ENCODE measurements at regions not wholly inside any gene's neighbourhood (a gene's known extent, or its start where the extent isn't known, plus 50 kb on each side); places are given as distances from the start of the nearest gene placed in this dataset.
A peak's percentile ranks its signal among the peaks of the same experiment; 100 is the strongest.

DNA sequence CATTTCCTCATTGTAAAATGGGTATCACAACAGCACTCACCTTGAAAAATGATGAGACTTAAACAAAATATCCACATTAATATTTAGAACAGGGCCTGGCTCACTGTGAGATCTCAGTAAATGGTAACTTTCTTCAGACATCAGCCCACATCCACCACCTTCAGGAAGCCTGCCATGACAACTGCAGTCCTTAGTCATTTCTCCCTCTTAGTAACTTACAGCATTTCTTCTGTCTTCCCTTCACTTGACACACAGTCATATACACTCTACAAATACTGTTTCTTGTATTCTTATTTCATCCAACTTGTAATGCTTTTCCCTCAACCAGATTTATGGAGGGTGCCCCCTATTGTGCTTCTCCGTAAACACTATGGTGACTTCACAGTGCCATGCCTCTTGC, 263.0 kb downstream of the ZNF516 start:
- Histone ChIP-seq H3K4me3 (ENCODE audit: low read length) (no peak overlapping the region), H3K36me3 (ENCODE audit: control insufficient read depth, insufficient read depth, low read length) (no peaks in the 10 kb centered on the region), H3K27ac (ENCODE audit: low read depth, low read length) (no peak overlapping the region), H3K9ac (ENCODE audit: extremely low read depth, low read length, poor library complexity, severe bottlenecking) (no peak overlapping the region), H3K9me3 (ENCODE audit: control insufficient read depth, low read length) (no peaks in the 10 kb centered on the region), H3K4me1 (ENCODE audit: control insufficient read depth, insufficient read depth, low read length) (no peaks in the 10 kb centered on the region), H3K27me3 (ENCODE audit: control insufficient read depth, insufficient read depth, low read length, poor library complexity, severe bottlenecking) (no peaks in the 10 kb centered on the region)
- H3K27me3 Mint-ChIP-seq (ENCODE audit: insufficient read depth), result no peaks in the 10 kb centered on the region
- TF ChIP-seq, protein P1, sequence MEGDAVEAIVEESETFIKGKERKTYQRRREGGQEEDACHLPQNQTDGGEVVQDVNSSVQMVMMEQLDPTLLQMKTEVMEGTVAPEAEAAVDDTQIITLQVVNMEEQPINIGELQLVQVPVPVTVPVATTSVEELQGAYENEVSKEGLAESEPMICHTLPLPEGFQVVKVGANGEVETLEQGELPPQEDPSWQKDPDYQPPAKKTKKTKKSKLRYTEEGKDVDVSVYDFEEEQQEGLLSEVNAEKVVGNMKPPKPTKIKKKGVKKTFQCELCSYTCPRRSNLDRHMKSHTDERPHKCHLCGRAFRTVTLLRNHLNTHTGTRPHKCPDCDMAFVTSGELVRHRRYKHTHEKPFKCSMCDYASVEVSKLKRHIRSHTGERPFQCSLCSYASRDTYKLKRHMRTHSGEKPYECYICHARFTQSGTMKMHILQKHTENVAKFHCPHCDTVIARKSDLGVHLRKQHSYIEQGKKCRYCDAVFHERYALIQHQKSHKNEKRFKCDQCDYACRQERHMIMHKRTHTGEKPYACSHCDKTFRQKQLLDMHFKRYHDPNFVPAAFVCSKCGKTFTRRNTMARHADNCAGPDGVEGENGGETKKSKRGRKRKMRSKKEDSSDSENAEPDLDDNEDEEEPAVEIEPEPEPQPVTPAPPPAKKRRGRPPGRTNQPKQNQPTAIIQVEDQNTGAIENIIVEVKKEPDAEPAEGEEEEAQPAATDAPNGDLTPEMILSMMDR (conservative IDR thresholded peaks at IDR 0.05), result no peak
- 92 to 95% methylated on average over 1 of the region's 1 CpG for WGBS, 2 experiments (ENCODE audit: insufficient coverage in 1 of 2, insufficient read length in 1 of 2)
- no peaks in the 10 kb centered on the region for H3K36me3 Mint-ChIP-seq (ENCODE audit: low read depth)
- DNase-seq, result no peak
- no peak overlapping the region for H3K27ac Mint-ChIP-seq
- no peak overlapping the region for H3K4me3 Mint-ChIP-seq
- peaks cover 4% of the 10 kb centered on the region for H3K4me1 Mint-ChIP-seq
- H3K9me3 Mint-ChIP-seq, result no peaks in the 10 kb centered on the region

DNA sequence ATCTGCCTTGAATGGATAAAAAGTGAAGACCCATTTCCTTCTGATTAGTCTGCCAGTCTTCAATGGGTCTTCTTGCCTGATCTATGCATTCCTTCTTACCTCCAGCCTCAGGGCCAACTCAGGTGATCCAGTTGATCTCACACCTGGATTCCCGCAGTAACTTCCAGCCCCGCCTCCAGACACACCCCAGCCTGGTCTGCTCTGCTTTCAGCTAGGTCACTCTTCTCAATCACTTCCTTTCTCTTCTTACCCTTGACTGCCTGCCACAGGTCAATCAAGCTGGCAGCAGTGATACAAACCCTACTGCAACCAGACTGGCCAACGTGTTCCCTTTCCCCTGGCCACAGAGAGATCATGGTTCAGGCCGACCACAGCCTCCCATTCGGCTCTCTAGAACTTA, 263.6 kb downstream of the ZNF516 start:
- Histone ChIP-seq H3K27ac (ENCODE audit: low read depth, low read length) (no peak overlapping the region), H3K36me3 (ENCODE audit: control insufficient read depth, insufficient read depth, low read length) (no peaks in the 10 kb centered on the region), H3K9me3 (ENCODE audit: control insufficient read depth, low read length) (no peaks in the 10 kb centered on the region), H3K27me3 (ENCODE audit: control insufficient read depth, insufficient read depth, low read length, poor library complexity, severe bottlenecking) (no peaks in the 10 kb centered on the region), H3K9ac (ENCODE audit: extremely low read depth, low read length, poor library complexity, severe bottlenecking) (no peak overlapping the region), H3K4me1 (ENCODE audit: control insufficient read depth, insufficient read depth, low read length) (no peaks in the 10 kb centered on the region), H3K4me3 (ENCODE audit: low read length) (no peak overlapping the region)
- WGBS, 2 experiments (ENCODE audit: insufficient coverage in 1 of 2, insufficient read length in 1 of 2), result 84 to 95% methylated on average over 3 to 5 of the region's 5 CpGs
- Mint-ChIP-seq H3K36me3 (ENCODE audit: low read depth) (no peaks in the 10 kb centered on the region), H3K27me3 (ENCODE audit: insufficient read depth) (no peaks in the 10 kb centered on the region), H3K9me3 (no peaks in the 10 kb centered on the region), H3K4me3 (no peak overlapping the region), H3K4me1 (peaks cover 4% of the 10 kb centered on the region), H3K27ac (no peak overlapping the region)
- TF ChIP-seq, protein P1 (conservative IDR thresholded peaks at IDR 0.05), result no peak
- DNase-seq, result peak; percentile 56

DNA sequence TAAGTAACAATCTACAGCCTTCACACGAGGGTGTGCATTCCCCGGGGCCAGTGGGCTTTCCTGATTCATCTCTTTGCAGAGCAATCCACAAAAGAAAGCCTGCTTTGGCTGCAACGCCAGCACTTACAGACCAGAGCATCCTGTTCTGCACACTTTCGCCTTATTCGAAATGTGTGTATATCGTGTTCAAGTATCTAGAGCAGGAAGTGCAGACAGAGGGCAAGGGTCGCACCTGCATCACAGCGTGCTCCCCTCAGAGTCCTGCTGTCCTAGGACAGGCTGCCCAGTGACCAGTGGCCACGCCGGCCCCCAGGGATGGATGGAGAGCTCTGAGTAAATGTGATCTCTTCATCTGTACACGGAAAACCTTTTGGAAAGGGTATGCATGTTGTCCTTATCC, 264.3 kb downstream of the ZNF516 start:
- H3K36me3 ChIP-seq (ENCODE audit: control insufficient read depth, insufficient read depth, low read length), result no peaks in the 10 kb centered on the region
- no peak overlapping the region for H3K4me3 ChIP-seq (ENCODE audit: low read length)
- DNase-seq, result no peak
- TF ChIP-seq, protein P1 (conservative IDR thresholded peaks at IDR 0.05), result no peak
- Mint-ChIP-seq H3K4me3 (no peak overlapping the region), H3K27ac (no peak overlapping the region), H3K36me3 (ENCODE audit: low read depth) (no peaks in the 10 kb centered on the region), H3K4me1 (peaks cover 4% of the 10 kb centered on the region), H3K27me3 (ENCODE audit: insufficient read depth) (no peaks in the 10 kb centered on the region), H3K9me3 (no peaks in the 10 kb centered on the region)
- no peaks in the 10 kb centered on the region for H3K27me3 ChIP-seq (ENCODE audit: control insufficient read depth, insufficient read depth, low read length, poor library complexity, severe bottlenecking)
- H3K4me1 ChIP-seq (ENCODE audit: control insufficient read depth, insufficient read depth, low read length), result no peaks in the 10 kb centered on the region
- H3K9me3 ChIP-seq (ENCODE audit: control insufficient read depth, low read length), result no peaks in the 10 kb centered on the region
- 84 to 90% methylated on average over 8 to 11 of the region's 11 CpGs for WGBS, 2 experiments (ENCODE audit: insufficient coverage in 1 of 2, insufficient read length in 1 of 2)
- H3K27ac ChIP-seq (ENCODE audit: low read depth, low read length), result no peak overlapping the region
- H3K9ac ChIP-seq (ENCODE audit: extremely low read depth, low read length, poor library complexity, severe bottlenecking), result no peak overlapping the region

Measured in endodermal cell (in vitro differentiated cells).